Esophagus muscularis mucosa (tissue), 4 donors: ENCODE measurements at regions not wholly inside any gene's neighbourhood (a gene's known extent, or its start where the extent isn't known, plus 50 kb on each side); places are given as distances from the start of the nearest gene placed in this dataset.

Source experiments
- CTCF ChIP-seq, 3 experiments: fragments of 200-600 bp in 2 of 3; fragments of 450-650 bp in 1 of 3; sonication (generic) in 2 of 3; IDR thresholded peaks; one replicate each; pipeline ENCODE4 v1.5.1; 2017 to 2019; ENCODE audit warnings: antibody characterized with exemption in 3 of 3, mild to moderate bottlenecking in 2 of 3, moderate library complexity in 1 of 3
- EP300 ChIP-seq: sonication (generic); formaldehyde crosslinking; IDR thresholded peaks from one replicate; pipeline ENCODE4 v1.6.1; 2017; ENCODE audit warnings: antibody characterized with exemption
- POLR2A ChIP-seq: fragments of 450-650 bp; IDR thresholded peaks from one replicate; pipeline ENCODE4 v1.6.1; 2017; ENCODE audit warnings: antibody characterized with exemption, moderate library complexity, mild to moderate bottlenecking, low read depth
- POLR2AphosphoS5 ChIP-seq, 2 donors: sonication (generic); formaldehyde crosslinking; IDR thresholded peaks; one replicate each; pipeline ENCODE4 v1.6.1; 2017; ENCODE audit warnings: antibody characterized with exemption in 2 of 2

DNA sequence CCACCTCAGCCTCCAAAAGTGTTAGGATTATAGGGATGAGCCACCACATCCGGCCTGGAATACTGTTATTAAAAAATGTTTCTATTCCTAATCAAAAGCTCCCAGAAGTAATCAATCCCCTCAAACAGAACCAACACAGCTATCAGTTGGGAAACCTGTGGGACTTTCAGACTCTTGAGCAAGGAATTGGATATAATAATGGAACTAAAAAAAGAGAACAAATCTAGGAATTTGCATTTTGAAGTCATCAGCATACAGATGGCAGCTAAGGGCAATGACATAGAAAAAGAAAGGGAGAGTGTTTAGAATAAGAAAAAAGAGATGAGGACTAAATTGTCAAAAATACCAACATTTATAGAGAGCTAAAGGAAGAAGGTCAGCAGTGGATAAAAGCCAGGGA is 54.7 kb upstream of the AMN1 start:
- TF ChIP-seq CTCF (IDR thresholded peaks at IDR 0.05) (no peak), EP300 (no peak), POLR2A (no peak), POLR2AphosphoS5 (IDR thresholded peaks at IDR 0.05) (no peak)
